Endodermal cell (in vitro differentiated cells): ENCODE measurements at regions not wholly inside any gene's neighbourhood (a gene's known extent, or its start where the extent isn't known, plus 50 kb on each side); places are given as distances from the start of the nearest gene placed in this dataset.

ENCODE experiments used
- DNase-seq: peaks from one replicate; pipeline ENCODE4 v3.0.0-alpha.2; 2017
- H3K27ac ChIP-seq: 2 replicates; pipeline ENCODE4 v1.5.1; 2013; ENCODE audit warnings: mild to moderate bottlenecking, low read depth, low read length, moderate library complexity
- H3K27me3 ChIP-seq: 2 replicates; pipeline ENCODE4 v1.6.1; 2013; ENCODE audit warnings: mild to moderate bottlenecking, low read length, moderate library complexity; ENCODE audit not compliant: insufficient read depth, control insufficient read depth, poor library complexity, severe bottlenecking
- H3K36me3 ChIP-seq: 2 replicates; pipeline ENCODE4 v1.7.0; 2013; ENCODE audit warnings: mild to moderate bottlenecking, low read length, moderate library complexity; ENCODE audit not compliant: control insufficient read depth, insufficient read depth
- H3K4me1 ChIP-seq: one replicate; pipeline ENCODE4 v1.7.0; 2013; ENCODE audit warnings: low read length; ENCODE audit not compliant: control insufficient read depth, insufficient read depth
- H3K4me3 ChIP-seq: 2 replicates; pipeline ENCODE4 v1.5.1; 2013; ENCODE audit warnings: mild to moderate bottlenecking, low read length, moderate library complexity
- H3K9ac ChIP-seq: 2 replicates; pipeline ENCODE4 v1.6.1; 2013; ENCODE audit warnings: mild to moderate bottlenecking, low read length, moderate library complexity; ENCODE audit not compliant: poor library complexity, severe bottlenecking; ENCODE audit errors: extremely low read depth
- H3K9me3 ChIP-seq: 2 replicates; pipeline ENCODE4 v1.6.1; 2013; ENCODE audit warnings: mild to moderate bottlenecking, low read length, moderate library complexity; ENCODE audit not compliant: control insufficient read depth
- H3K27ac Mint-ChIP-seq: 2 replicates; pipeline ENCODE4 v1.8.0; 2020; ENCODE audit warnings: mixed read lengths
- H3K27me3 Mint-ChIP-seq: 2 replicates; pipeline ENCODE4 v1.8.0; 2021; ENCODE audit warnings: mild to moderate bottlenecking, mixed read lengths; ENCODE audit not compliant: insufficient read depth
- H3K36me3 Mint-ChIP-seq: 2 replicates; pipeline ENCODE4 v1.8.0; 2020; ENCODE audit warnings: low read depth, mixed read lengths
- H3K4me1 Mint-ChIP-seq: 2 replicates; pipeline ENCODE4 v1.8.0; 2020; ENCODE audit warnings: mixed read lengths
- H3K4me3 Mint-ChIP-seq: 2 replicates; pipeline ENCODE4 v1.8.0; 2020; ENCODE audit warnings: mild to moderate bottlenecking, moderate library complexity, mixed read lengths
- H3K9me3 Mint-ChIP-seq: 2 replicates; pipeline ENCODE4 v1.8.0; 2020; ENCODE audit warnings: mild to moderate bottlenecking, mixed read lengths
- CTCF ChIP-seq: fragments of 200-600 bp; sonication (generic); conservative IDR thresholded peaks from 2 replicates; pipeline ENCODE4 v1.5.0; 2021; ENCODE audit warnings: antibody characterized with exemption, mild to moderate bottlenecking
- WGBS, 2 experiments: methylation state at CpG; one replicate each; pipeline versions ENCODE4 v1.1.5 to v1.1.7; 2013; ENCODE audit warnings: missing lambda C conversion rate in 2 of 2, mixed read lengths in 1 of 2; ENCODE audit not compliant: insufficient coverage in 1 of 2, insufficient read length in 1 of 2; 5-methylcytosine and 5-hydroxymethylcytosine counted together

- no peak overlapping the region for H3K27ac Mint-ChIP-seq
- Histone ChIP-seq H3K27ac (no peak overlapping the region), H3K4me1 (peaks cover 4% of the 10 kb centered on the region), H3K9ac (no peak overlapping the region), H3K36me3 (no peaks in the 10 kb centered on the region), H3K27me3 (no peaks in the 10 kb centered on the region), H3K9me3 (peaks cover 15% of the 10 kb centered on the region), H3K4me3 (no peak overlapping the region)
- no peak overlapping the region for H3K4me3 Mint-ChIP-seq
- peaks cover 7% of the 10 kb centered on the region for H3K9me3 Mint-ChIP-seq
- H3K27me3 Mint-ChIP-seq: peaks cover 4% of the 10 kb centered on the region
- DNase-seq: no peak
- H3K4me1 Mint-ChIP-seq: peaks cover 11% of the 10 kb centered on the region
- peaks cover 2% of the 10 kb centered on the region for H3K36me3 Mint-ChIP-seq
- WGBS, 2 experiments: 83 to 93% methylated on average over 5 of the region's 5 CpGs
- no peak for TF ChIP-seq CTCF
Measured at GRCh38 chr10:61172182-61172926, 228.4 kb upstream of the RHOBTB1 start.

GRCh38 chr10:61170594-61170993 lies 226.6 kb upstream of the RHOBTB1 start:
- H3K27ac Mint-ChIP-seq: no peak overlapping the region
- Histone ChIP-seq H3K9ac (no peak overlapping the region), H3K4me1 (no peaks in the 10 kb centered on the region), H3K27ac (no peak overlapping the region), H3K36me3 (no peaks in the 10 kb centered on the region), H3K4me3 (no peak overlapping the region), H3K9me3 (peaks cover 22% of the 10 kb centered on the region), H3K27me3 (no peaks in the 10 kb centered on the region)
- no peak overlapping the region for H3K4me3 Mint-ChIP-seq
- H3K9me3 Mint-ChIP-seq: peaks cover 9% of the 10 kb centered on the region
- peaks cover 4% of the 10 kb centered on the region for H3K4me1 Mint-ChIP-seq
- no peak for TF ChIP-seq CTCF
- DNase-seq: no peak
- H3K36me3 Mint-ChIP-seq: peaks cover 2% of the 10 kb centered on the region
- WGBS, 2 experiments: 87% methylated on average over 2 of the region's 2 CpGs; no CpG with 5 or more reads in 1 of the 2 experiments
- H3K27me3 Mint-ChIP-seq: peaks cover 4% of the 10 kb centered on the region

- Mint-ChIP-seq H3K36me3 (peaks cover 2% of the 10 kb centered on the region), H3K9me3 (peaks cover 9% of the 10 kb centered on the region), H3K4me1 (peaks cover 4% of the 10 kb centered on the region), H3K4me3 (no peak overlapping the region), H3K27me3 (peaks cover 4% of the 10 kb centered on the region), H3K27ac (no peak overlapping the region)
- no peaks in the 10 kb centered on the region for H3K36me3 ChIP-seq
- H3K4me3 ChIP-seq: no peak overlapping the region
- H3K9ac ChIP-seq: no peak overlapping the region
- DNase-seq: no peak
- H3K27ac ChIP-seq: no peak overlapping the region
- no peaks in the 10 kb centered on the region for H3K4me1 ChIP-seq
- peaks cover 22% of the 10 kb centered on the region for H3K9me3 ChIP-seq
- no peaks in the 10 kb centered on the region for H3K27me3 ChIP-seq
- no peak for TF ChIP-seq CTCF
Measured at GRCh38 chr10:61169294-61169693, 225.3 kb upstream of the RHOBTB1 start.
